HG03139 (cell line): ENCODE measurements at regions not wholly inside any gene's neighbourhood (a gene's known extent, or its start where the extent isn't known, plus 50 kb on each side); places are given as distances from the start of the nearest gene placed in this dataset.
"Not testable (repeated sequence)": the region's sequence is repeated elsewhere in the genome, so short reads cannot be mapped to it uniquely, and the experiment has no call there.

Source experiments
- ATAC-seq: cut with Tn5 transposase; IDR thresholded peaks from one replicate; pipeline ENCODE4 v1.9.1; 2021; ENCODE audit not compliant: unreplicated experiment

GRCh38 chr9:118692613-118693012 lies 676.6 kb downstream of the BRINP1 start:
- ATAC-seq, result no peak

- no peak for ATAC-seq
These were observed 675.6 kb downstream of the BRINP1 start for GRCh38 chr9:118693645-118694044.

GRCh38 chr9:118695249-118695648 lies 674.0 kb downstream of the BRINP1 start:
- ATAC-seq, result not testable (repeated sequence)

GRCh38 chr9:118701985-118702384 lies 667.2 kb downstream of the BRINP1 start:
- ATAC-seq, result no peak

GRCh38 chr9:118711843-118712242 lies 657.4 kb downstream of the BRINP1 start:
- no peak for ATAC-seq

- ATAC-seq, result no peak
These were observed 648.0 kb downstream of the BRINP1 start for GRCh38 chr9:118721276-118721675.

GRCh38 chr9:118721923-118722322 lies 647.3 kb downstream of the BRINP1 start:
- no peak for ATAC-seq

- ATAC-seq, result no peak
These were observed 639.3 kb downstream of the BRINP1 start for GRCh38 chr9:118729981-118730380.

- no peak for ATAC-seq
These were observed 636.2 kb downstream of the BRINP1 start for GRCh38 chr9:118732998-118733397.

- ATAC-seq, result no peak
These were observed 634.5 kb downstream of the BRINP1 start for GRCh38 chr9:118734696-118735095.

GRCh38 chr9:118736406-118736805 lies 632.8 kb downstream of the BRINP1 start:
- no peak for ATAC-seq

- no peak for ATAC-seq
These were observed 618.0 kb downstream of the BRINP1 start for GRCh38 chr9:118751077-118751847.

GRCh38 chr9:118751848-118752223 lies 617.4 kb downstream of the BRINP1 start:
- ATAC-seq, result no peak

GRCh38 chr9:118761016-118761790 lies 608.0 kb downstream of the BRINP1 start:
- ATAC-seq, result no peak

- ATAC-seq, result no peak
These were observed 601.7 kb downstream of the BRINP1 start for GRCh38 chr9:118767571-118767970.

GRCh38 chr9:118782790-118783463 lies 586.3 kb downstream of the BRINP1 start:
- ATAC-seq, result no peak

- ATAC-seq, result no peak
These were observed 585.2 kb downstream of the BRINP1 start for GRCh38 chr9:118784033-118784432.

- no peak for ATAC-seq
These were observed 583.8 kb downstream of the BRINP1 start for GRCh38 chr9:118785456-118785855.

- ATAC-seq, result no peak
These were observed 582.4 kb downstream of the BRINP1 start for GRCh38 chr9:118786877-118787276.

- no peak for ATAC-seq
These were observed 560.0 kb downstream of the BRINP1 start for GRCh38 chr9:118809160-118809625.

- ATAC-seq, result no peak
These were observed 539.9 kb downstream of the BRINP1 start for GRCh38 chr9:118829334-118829733.

GRCh38 chr9:118832371-118832770 lies 536.9 kb downstream of the BRINP1 start:
- ATAC-seq, result no peak
